ENCODE measurements at regions not wholly inside any gene's neighbourhood (a gene's known extent, or its start where the extent isn't known, plus 50 kb on each side); places are given as distances from the start of the nearest gene placed in this dataset.

DNA sequence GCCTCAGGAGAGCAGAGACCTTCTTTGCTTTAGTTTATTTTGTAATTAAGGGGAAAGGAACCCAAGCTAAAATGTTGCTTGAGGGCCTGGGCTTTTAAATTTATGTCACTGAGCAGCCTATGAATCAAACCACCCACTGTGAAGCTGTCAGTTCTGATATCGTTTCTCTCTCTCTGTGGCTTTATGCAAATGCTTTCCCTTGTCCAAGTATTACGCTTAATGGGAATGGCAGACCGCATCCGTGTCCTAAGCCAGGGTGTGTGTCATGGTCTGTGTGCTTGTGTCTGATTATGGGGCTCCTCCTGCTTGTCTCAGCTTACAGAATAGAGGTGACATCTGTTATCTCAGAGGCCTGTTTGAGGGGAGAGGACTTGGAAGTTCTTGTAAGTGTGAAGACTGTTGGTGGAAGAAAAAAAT, 82.4 kb downstream of the EBLN2 start:
- no peak for TF ChIP-seq TFAP4 (CRISPR knock-in tag; IDR thresholded peaks at IDR 0.05; ENCODE audit: borderline replicate concordance)
- peak; percentile 75; the same call in 1 of the 2 replicates for TF ChIP-seq ESRRA (IDR thresholded peaks at IDR 0.05; ENCODE audit: borderline replicate concordance, low read depth)
- TF ChIP-seq BACH1 (tag; IDR thresholded peaks at IDR 0.05), result no peak

All from K562 (cell line).